ENCODE measurements at regions not wholly inside any gene's neighbourhood (a gene's known extent, or its start where the extent isn't known, plus 50 kb on each side); places are given as distances from the start of the nearest gene placed in this dataset.

DNA sequence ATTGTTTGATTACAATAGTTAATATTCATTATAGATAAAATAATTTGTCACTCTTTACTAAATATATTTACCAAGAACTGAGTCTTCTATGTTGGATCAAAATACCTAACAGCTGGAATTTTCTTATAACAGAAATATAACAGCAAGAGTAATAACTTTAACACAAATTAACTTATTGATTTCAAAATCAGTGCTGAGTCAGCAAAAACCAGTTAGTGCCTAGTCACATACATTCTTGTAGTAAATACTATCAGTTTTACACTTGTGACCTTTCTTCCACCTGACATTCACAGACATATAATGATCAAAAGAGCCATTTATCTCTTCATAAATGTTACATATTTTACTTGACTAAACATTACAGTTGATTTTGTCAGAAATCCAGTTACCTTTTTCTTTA, 1141.4 kb upstream of the ADGRB3 start:
- POLR2A ChIA-PET = no interaction called here
- TF ChIP-seq BACH1 (IDR thresholded peaks at IDR 0.05; ENCODE audit: borderline replicate concordance) = no peak
- TF ChIP-seq, protein P1, sequence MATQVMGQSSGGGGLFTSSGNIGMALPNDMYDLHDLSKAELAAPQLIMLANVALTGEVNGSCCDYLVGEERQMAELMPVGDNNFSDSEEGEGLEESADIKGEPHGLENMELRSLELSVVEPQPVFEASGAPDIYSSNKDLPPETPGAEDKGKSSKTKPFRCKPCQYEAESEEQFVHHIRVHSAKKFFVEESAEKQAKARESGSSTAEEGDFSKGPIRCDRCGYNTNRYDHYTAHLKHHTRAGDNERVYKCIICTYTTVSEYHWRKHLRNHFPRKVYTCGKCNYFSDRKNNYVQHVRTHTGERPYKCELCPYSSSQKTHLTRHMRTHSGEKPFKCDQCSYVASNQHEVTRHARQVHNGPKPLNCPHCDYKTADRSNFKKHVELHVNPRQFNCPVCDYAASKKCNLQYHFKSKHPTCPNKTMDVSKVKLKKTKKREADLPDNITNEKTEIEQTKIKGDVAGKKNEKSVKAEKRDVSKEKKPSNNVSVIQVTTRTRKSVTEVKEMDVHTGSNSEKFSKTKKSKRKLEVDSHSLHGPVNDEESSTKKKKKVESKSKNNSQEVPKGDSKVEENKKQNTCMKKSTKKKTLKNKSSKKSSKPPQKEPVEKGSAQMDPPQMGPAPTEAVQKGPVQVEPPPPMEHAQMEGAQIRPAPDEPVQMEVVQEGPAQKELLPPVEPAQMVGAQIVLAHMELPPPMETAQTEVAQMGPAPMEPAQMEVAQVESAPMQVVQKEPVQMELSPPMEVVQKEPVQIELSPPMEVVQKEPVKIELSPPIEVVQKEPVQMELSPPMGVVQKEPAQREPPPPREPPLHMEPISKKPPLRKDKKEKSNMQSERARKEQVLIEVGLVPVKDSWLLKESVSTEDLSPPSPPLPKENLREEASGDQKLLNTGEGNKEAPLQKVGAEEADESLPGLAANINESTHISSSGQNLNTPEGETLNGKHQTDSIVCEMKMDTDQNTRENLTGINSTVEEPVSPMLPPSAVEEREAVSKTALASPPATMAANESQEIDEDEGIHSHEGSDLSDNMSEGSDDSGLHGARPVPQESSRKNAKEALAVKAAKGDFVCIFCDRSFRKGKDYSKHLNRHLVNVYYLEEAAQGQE (IDR thresholded peaks at IDR 0.05; ENCODE audit: low read depth, low read length) = no peak
- TF ChIP-seq, protein P2, sequence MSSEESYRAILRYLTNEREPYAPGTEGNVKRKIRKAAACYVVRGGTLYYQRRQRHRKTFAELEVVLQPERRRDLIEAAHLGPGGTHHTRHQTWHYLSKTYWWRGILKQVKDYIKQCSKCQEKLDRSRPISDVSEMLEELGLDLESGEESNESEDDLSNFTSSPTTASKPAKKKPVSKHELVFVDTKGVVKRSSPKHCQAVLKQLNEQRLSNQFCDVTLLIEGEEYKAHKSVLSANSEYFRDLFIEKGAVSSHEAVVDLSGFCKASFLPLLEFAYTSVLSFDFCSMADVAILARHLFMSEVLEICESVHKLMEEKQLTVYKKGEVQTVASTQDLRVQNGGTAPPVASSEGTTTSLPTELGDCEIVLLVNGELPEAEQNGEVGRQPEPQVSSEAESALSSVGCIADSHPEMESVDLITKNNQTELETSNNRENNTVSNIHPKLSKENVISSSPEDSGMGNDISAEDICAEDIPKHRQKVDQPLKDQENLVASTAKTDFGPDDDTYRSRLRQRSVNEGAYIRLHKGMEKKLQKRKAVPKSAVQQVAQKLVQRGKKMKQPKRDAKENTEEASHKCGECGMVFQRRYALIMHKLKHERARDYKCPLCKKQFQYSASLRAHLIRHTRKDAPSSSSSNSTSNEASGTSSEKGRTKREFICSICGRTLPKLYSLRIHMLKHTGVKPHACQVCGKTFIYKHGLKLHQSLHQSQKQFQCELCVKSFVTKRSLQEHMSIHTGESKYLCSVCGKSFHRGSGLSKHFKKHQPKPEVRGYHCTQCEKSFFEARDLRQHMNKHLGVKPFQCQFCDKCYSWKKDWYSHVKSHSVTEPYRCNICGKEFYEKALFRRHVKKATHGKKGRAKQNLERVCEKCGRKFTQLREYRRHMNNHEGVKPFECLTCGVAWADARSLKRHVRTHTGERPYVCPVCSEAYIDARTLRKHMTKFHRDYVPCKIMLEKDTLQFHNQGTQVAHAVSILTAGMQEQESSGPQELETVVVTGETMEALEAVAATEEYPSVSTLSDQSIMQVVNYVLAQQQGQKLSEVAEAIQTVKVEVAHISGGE (CRISPR knock-in tag; IDR thresholded peaks at IDR 0.05) = no peak
- TF ChIP-seq CEBPB (IDR thresholded peaks at IDR 0.05; ENCODE audit: borderline replicate concordance in 1 of 2, low read depth in 2 of 2, low read length in 2 of 2) = no peak
- TF ChIP-seq ZSCAN29 (IDR thresholded peaks at IDR 0.05) = no peak
- no peak for TF ChIP-seq POLR2AphosphoS5 (IDR thresholded peaks at IDR 0.05; ENCODE audit: low read length)
- no peak for TF ChIP-seq MEF2B (IDR thresholded peaks at IDR 0.05; ENCODE audit: partially characterized antibody, poor library complexity, severe bottlenecking)
- TF ChIP-seq SMAD1 (IDR thresholded peaks at IDR 0.05; ENCODE audit: low read depth, partially characterized antibody) = no peak
- TF ChIP-seq CBX3 (IDR thresholded peaks at IDR 0.05; ENCODE audit: borderline replicate concordance, low read depth) = no peak
- TF ChIP-seq RBBP5 (conservative IDR thresholded peaks at IDR 0.05) = no peak
- TF ChIP-seq, protein P3, sequence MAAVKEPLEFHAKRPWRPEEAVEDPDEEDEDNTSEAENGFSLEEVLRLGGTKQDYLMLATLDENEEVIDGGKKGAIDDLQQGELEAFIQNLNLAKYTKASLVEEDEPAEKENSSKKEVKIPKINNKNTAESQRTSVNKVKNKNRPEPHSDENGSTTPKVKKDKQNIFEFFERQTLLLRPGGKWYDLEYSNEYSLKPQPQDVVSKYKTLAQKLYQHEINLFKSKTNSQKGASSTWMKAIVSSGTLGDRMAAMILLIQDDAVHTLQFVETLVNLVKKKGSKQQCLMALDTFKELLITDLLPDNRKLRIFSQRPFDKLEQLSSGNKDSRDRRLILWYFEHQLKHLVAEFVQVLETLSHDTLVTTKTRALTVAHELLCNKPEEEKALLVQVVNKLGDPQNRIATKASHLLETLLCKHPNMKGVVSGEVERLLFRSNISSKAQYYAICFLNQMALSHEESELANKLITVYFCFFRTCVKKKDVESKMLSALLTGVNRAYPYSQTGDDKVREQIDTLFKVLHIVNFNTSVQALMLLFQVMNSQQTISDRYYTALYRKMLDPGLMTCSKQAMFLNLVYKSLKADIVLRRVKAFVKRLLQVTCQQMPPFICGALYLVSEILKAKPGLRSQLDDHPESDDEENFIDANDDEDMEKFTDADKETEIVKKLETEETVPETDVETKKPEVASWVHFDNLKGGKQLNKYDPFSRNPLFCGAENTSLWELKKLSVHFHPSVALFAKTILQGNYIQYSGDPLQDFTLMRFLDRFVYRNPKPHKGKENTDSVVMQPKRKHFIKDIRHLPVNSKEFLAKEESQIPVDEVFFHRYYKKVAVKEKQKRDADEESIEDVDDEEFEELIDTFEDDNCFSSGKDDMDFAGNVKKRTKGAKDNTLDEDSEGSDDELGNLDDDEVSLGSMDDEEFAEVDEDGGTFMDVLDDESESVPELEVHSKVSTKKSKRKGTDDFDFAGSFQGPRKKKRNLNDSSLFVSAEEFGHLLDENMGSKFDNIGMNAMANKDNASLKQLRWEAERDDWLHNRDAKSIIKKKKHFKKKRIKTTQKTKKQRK (IDR thresholded peaks at IDR 0.05; ENCODE audit: low read depth, low read length) = no peak
- no peak for TF ChIP-seq STAT3 (IDR thresholded peaks at IDR 0.05; ENCODE audit: low read depth, low read length)
- TF ChIP-seq, protein P4, sequence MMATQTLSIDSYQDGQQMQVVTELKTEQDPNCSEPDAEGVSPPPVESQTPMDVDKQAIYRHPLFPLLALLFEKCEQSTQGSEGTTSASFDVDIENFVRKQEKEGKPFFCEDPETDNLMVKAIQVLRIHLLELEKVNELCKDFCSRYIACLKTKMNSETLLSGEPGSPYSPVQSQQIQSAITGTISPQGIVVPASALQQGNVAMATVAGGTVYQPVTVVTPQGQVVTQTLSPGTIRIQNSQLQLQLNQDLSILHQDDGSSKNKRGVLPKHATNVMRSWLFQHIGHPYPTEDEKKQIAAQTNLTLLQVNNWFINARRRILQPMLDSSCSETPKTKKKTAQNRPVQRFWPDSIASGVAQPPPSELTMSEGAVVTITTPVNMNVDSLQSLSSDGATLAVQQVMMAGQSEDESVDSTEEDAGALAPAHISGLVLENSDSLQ (IDR thresholded peaks at IDR 0.05) = no peak
- TF ChIP-seq HCFC1 (IDR thresholded peaks at IDR 0.05; ENCODE audit: low read length) = no peak
- TF ChIP-seq SRF (IDR thresholded peaks at IDR 0.05; ENCODE audit: low read depth in 2 of 2, low read length in 2 of 2) = no peak

More for the DNA sequence above, 1141.4 kb upstream of the ADGRB3 start:
- ATAC-seq (no peak), FAIRE-seq (no peak), DNase-seq (ENCODE audit: low read depth, low spot score) (no peak)
- no TSS peak for BruUV-seq (replicated peaks)
- Histone ChIP-seq H2AFZ (ENCODE audit: control insufficient read depth, low read depth, low read length) (no peak overlapping the region), H3K27me3 (replicated peaks in 1 of 2; ENCODE audit: control insufficient read depth in 2 of 2, insufficient read depth in 2 of 2, low read length in 1 of 2) (no peaks in the 10 kb centered on the region), H3K9ac (ENCODE audit: control insufficient read depth, insufficient read depth, low read length) (no peak overlapping the region), H3K4me1 (ENCODE audit: control insufficient read depth, insufficient read depth, low read length) (no peaks in the 10 kb centered on the region), H3K4me3 (no peak overlapping the region), H3K9me3 (replicated peaks; ENCODE audit: control insufficient read depth, insufficient read depth, low read length) (no peaks in the 10 kb centered on the region), H3K4me2 (ENCODE audit: control insufficient read depth, insufficient read depth) (no peak overlapping the region), H3K79me2 (ENCODE audit: control insufficient read depth, insufficient read depth, low read length) (no peaks in the 10 kb centered on the region), H4K20me1 (ENCODE audit: control insufficient read depth, insufficient read depth) (no peaks in the 10 kb centered on the region), H3K27ac (ENCODE audit: control insufficient read depth, insufficient read depth) (no peak overlapping the region), H3K36me3 (ENCODE audit: control insufficient read depth in 2 of 2, insufficient read depth in 2 of 2, low read length in 1 of 2) (no peaks in the 10 kb centered on the region)
- in situ Hi-C loops (cut with MboI) = no loop called here
- RAD21 ChIA-PET (ENCODE audit: unreplicated experiment) = no interaction called here
- CTCF ChIA-PET = no interaction called here
- intact Hi-C loops (cut with micrococcal nuclease; ENCODE audit: unreplicated experiment) = no loop called here
- SMC1A ChIA-PET (ENCODE audit: uncharacterized antibody, unreplicated experiment) = no interaction called here
